Erythroblast (primary cell): ENCODE measurements at regions not wholly inside any gene's neighbourhood (a gene's known extent, or its start where the extent isn't known, plus 50 kb on each side); places are given as distances from the start of the nearest gene placed in this dataset.

ENCODE experiments used
- DNase-seq, 2 experiments: peaks; one replicate each; lab custom pipeline; 2025; lab: John Stamatoyannopoulos, UW
- GATA1 ChIP-seq: IDR thresholded peaks from 2 replicates; pipeline ENCODE4 v1.6.1; 2011; ENCODE audit warnings: low read depth, mild to moderate bottlenecking, control low read depth, low read length, moderate library complexity
- POLR2A ChIP-seq: IDR thresholded peaks from 2 replicates; pipeline ENCODE4 v1.6.1; 2011; ENCODE audit warnings: mild to moderate bottlenecking, low read length

GRCh38 chr20:56808732-56809131 lies 179.6 kb downstream of the TFAP2C start:
- no peak for TF ChIP-seq POLR2A
- no peak for TF ChIP-seq GATA1

GRCh38 chr20:56809668-56810067 lies 180.6 kb downstream of the TFAP2C start:
- TF ChIP-seq POLR2A (no peak), GATA1 (no peak)
- DNase-seq, result no peak

More at GRCh38 chr20:56808732-56809131, 179.6 kb downstream of the TFAP2C start:
- DNase-seq, result no peak

- TF ChIP-seq GATA1 (no peak), POLR2A (no peak)
- no peak for DNase-seq
These were observed 181.0 kb downstream of the TFAP2C start for GRCh38 chr20:56810141-56810540.

- no peak for DNase-seq
- TF ChIP-seq POLR2A, result no peak
- no peak for TF ChIP-seq GATA1
These were observed 186.7 kb downstream of the TFAP2C start for GRCh38 chr20:56815796-56816195.

- TF ChIP-seq POLR2A (no peak), GATA1 (no peak)
- no peak for DNase-seq
These were observed 187.2 kb downstream of the TFAP2C start for GRCh38 chr20:56816349-56816748.

- no peak for DNase-seq
- TF ChIP-seq POLR2A (no peak), GATA1 (no peak)
These were observed 188.9 kb downstream of the TFAP2C start for GRCh38 chr20:56817780-56818675.

- TF ChIP-seq GATA1, result no peak
- TF ChIP-seq POLR2A, result no peak
- no peak for DNase-seq
These were observed 191.9 kb downstream of the TFAP2C start for GRCh38 chr20:56820984-56821383.

GRCh38 chr20:56826306-56826704 lies 197.2 kb downstream of the TFAP2C start:
- no peak for TF ChIP-seq GATA1
- TF ChIP-seq POLR2A, result no peak
- DNase-seq, result no peak

- TF ChIP-seq GATA1, result no peak
- TF ChIP-seq POLR2A, result no peak
- no peak for DNase-seq
These were observed 197.9 kb downstream of the TFAP2C start for GRCh38 chr20:56826705-56827665.

- DNase-seq, result no peak
These were observed 198.7 kb downstream of the TFAP2C start for GRCh38 chr20:56827763-56828162.

GRCh38 chr20:56828402-56828801 lies 199.3 kb downstream of the TFAP2C start:
- no peak for TF ChIP-seq GATA1
- TF ChIP-seq POLR2A, result no peak
- no peak for DNase-seq

More at GRCh38 chr20:56827763-56828162, 198.7 kb downstream of the TFAP2C start:
- TF ChIP-seq GATA1 (no peak), POLR2A (no peak)

GRCh38 chr20:56829788-56830385 lies 200.8 kb downstream of the TFAP2C start:
- DNase-seq, result no peak
- TF ChIP-seq GATA1, result no peak
- no peak for TF ChIP-seq POLR2A

- TF ChIP-seq POLR2A, result no peak
- no peak for TF ChIP-seq GATA1
These were observed 202.7 kb downstream of the TFAP2C start for GRCh38 chr20:56831795-56832194.

More at GRCh38 chr20:56831795-56832194, 202.7 kb downstream of the TFAP2C start:
- DNase-seq, result no peak
